HEK293T (cell line): ENCODE measurements at regions not wholly inside any gene's neighbourhood (a gene's known extent, or its start where the extent isn't known, plus 50 kb on each side); places are given as distances from the start of the nearest gene placed in this dataset.

Source experiments
- CTCF ChIA-PET: fragments of 350-600 bp; formaldehyde crosslinking; extraction: SDS; loops from one replicate; lab custom pipeline; 2021; ENCODE audit warnings: antibody characterized with exemption, inconsistent platforms; lab: Yijun Ruan, JAX
- POLR2A ChIA-PET: fragments of 350-600 bp; formaldehyde crosslinking; extraction: SDS; loops from one replicate; lab custom pipeline; 2020; ENCODE audit warnings: antibody characterized with exemption, inconsistent platforms; lab: Yijun Ruan, JAX
- DNase-seq: peaks from one replicate; pipeline ENCODE4 v3.0.0; 2012; ENCODE audit warnings: mixed read lengths; ENCODE audit errors: extremely low spot score
- ARNT ChIP-seq: fragments of 450-650 bp; IDR thresholded peaks from 2 replicates; pipeline ENCODE4 v1.6.1; 2017; ENCODE audit warnings: mild to moderate bottlenecking
- BHLHE40 ChIP-seq: fragments of 450-650 bp; IDR thresholded peaks from 2 replicates; pipeline ENCODE4 v1.6.1; 2016; ENCODE audit warnings: mild to moderate bottlenecking, moderate library complexity, borderline replicate concordance
- CTBP1 ChIP-seq: fragments of 450-650 bp; IDR thresholded peaks from 2 replicates; pipeline ENCODE4 v1.6.1; 2016; ENCODE audit warnings: borderline replicate concordance
- ELF4 ChIP-seq: fragments of 450-650 bp; IDR thresholded peaks from 2 replicates; pipeline ENCODE4 v1.6.1; 2017; ENCODE audit warnings: antibody characterized with exemption
- FOXA1 ChIP-seq: fragments of 450-650 bp; IDR thresholded peaks from 2 replicates; pipeline ENCODE4 v1.6.1; 2016; ENCODE audit warnings: mild to moderate bottlenecking
- FOXK2 ChIP-seq: fragments of 450-650 bp; IDR thresholded peaks from 2 replicates; pipeline ENCODE4 v1.6.1; 2016; ENCODE audit warnings: mild to moderate bottlenecking
- FOXM1 ChIP-seq: fragments of 450-650 bp; IDR thresholded peaks from 2 replicates; pipeline ENCODE4 v1.6.1; 2017; ENCODE audit warnings: mild to moderate bottlenecking, borderline replicate concordance
- HDGF ChIP-seq: fragments of 450-650 bp; IDR thresholded peaks from 2 replicates; pipeline ENCODE4 v1.6.1; 2017; ENCODE audit warnings: antibody characterized with exemption, borderline replicate concordance
- L3MBTL2 ChIP-seq: fragments of 450-650 bp; conservative IDR thresholded peaks from 2 replicates; pipeline ENCODE4 v1.6.1; 2016; ENCODE audit warnings: mild to moderate bottlenecking
- LEF1 ChIP-seq: fragments of 450-650 bp; IDR thresholded peaks from 2 replicates; pipeline ENCODE4 v1.6.1; 2017; ENCODE audit warnings: mild to moderate bottlenecking, borderline replicate concordance
- NFRKB ChIP-seq: fragments of 450-650 bp; IDR thresholded peaks from 2 replicates; pipeline ENCODE4 v1.6.1; 2016; ENCODE audit warnings: mild to moderate bottlenecking, moderate library complexity
- SP1 ChIP-seq: fragments of 450-650 bp; IDR thresholded peaks from 2 replicates; pipeline ENCODE4 v1.6.1; 2017
- SUZ12 ChIP-seq: fragments of 450-650 bp; IDR thresholded peaks from 2 replicates; pipeline ENCODE4 v1.6.1; 2016; ENCODE audit warnings: mild to moderate bottlenecking
- TARDBP ChIP-seq: fragments of 450-650 bp; IDR thresholded peaks from 2 replicates; pipeline ENCODE4 v1.6.1; 2016
- ZNF384 ChIP-seq: fragments of 450-650 bp; IDR thresholded peaks from 2 replicates; pipeline ENCODE4 v1.6.1; 2016
- TF ChIP-seq, protein P1 (sequence below): fragments of 450-650 bp; IDR thresholded peaks from 2 replicates; pipeline ENCODE4 v1.6.1; 2016

DNA sequence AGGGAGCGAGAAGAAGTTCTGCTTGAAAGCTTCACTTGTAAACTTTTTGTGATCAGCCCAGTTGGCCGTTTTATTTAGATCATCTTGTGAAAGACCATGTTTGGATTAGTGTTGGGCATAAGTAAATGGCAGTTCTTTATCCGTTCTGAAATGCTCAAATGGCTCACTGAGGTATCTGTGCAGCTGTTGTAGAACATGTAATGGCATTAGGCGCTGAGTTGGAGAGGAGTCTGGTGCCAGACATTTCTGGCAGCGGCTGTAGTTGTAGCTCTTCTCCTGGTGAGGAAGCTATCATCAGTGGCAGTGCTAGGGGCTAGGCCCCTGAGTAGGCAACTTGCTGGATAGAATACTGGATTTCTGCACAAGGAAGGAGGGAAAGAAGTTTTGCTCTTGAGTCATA lies 321.6 kb downstream of the LMO4 start:
- POLR2A ChIA-PET: no interaction called here
- CTCF ChIA-PET: no interaction called here
- TF ChIP-seq FOXA1 (no peak), LEF1 (no peak), SUZ12 (no peak), HDGF (no peak), TARDBP (no peak), L3MBTL2 (no peak), CTBP1 (no peak), FOXM1 (no peak), SP1 (no peak), ZNF384 (no peak), FOXK2 (no peak), ARNT (no peak), NFRKB (no peak), BHLHE40 (no peak), ELF4 (no peak)
- TF ChIP-seq, protein P1, sequence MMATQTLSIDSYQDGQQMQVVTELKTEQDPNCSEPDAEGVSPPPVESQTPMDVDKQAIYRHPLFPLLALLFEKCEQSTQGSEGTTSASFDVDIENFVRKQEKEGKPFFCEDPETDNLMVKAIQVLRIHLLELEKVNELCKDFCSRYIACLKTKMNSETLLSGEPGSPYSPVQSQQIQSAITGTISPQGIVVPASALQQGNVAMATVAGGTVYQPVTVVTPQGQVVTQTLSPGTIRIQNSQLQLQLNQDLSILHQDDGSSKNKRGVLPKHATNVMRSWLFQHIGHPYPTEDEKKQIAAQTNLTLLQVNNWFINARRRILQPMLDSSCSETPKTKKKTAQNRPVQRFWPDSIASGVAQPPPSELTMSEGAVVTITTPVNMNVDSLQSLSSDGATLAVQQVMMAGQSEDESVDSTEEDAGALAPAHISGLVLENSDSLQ: no peak
- DNase-seq: no peak

DNA sequence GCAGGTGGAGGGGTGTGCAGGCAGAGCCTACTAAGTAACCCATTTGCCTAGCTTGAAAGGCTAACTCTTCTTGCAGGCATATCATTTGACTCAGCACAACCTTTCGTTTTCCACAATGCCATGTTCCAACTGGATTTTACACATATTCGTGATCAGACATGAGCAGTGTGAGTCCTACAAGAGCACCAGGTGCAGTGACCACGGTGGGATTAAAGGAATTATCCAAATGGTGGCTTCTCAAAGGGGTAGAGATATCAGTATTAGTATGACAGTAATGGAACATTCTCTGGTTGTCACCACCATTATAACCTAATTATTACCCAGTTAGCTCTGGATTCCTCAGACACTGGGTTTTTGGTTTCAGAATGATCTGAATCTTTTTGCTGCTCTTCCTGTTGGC lies 323.5 kb downstream of the LMO4 start:
- POLR2A ChIA-PET: no interaction called here
- no peak for DNase-seq
- TF ChIP-seq ARNT (no peak), LEF1 (no peak), CTBP1 (no peak), TARDBP (no peak), L3MBTL2 (no peak), HDGF (no peak), SUZ12 (no peak), SP1 (no peak)
- CTCF ChIA-PET: no interaction called here

DNA sequence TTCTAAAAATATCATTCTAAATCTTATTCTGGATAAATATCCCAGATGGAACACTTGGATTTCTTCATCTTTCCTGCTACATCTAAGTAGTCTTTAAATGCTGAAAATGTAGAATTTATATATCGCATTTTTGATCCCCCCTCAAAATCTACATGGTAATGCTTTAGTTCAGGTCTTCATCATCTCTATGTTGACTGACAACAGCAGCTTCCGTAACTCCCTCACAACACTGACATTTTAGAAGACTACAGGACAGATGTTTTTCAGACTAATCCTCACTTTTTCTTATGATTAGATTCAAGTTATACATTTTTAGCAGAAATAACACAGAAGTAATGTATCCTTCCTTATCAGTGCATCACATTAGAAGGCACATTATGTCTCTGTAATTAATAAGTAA lies 336.5 kb downstream of the LMO4 start:
- ChIA-PET POLR2A (no interaction called here), CTCF (no interaction called here)
- TF ChIP-seq LEF1: no peak
- TF ChIP-seq, protein P1: no peak
- TF ChIP-seq SUZ12: no peak
- TF ChIP-seq L3MBTL2: no peak
- no peak for TF ChIP-seq ARNT
- TF ChIP-seq SP1: no peak
- no peak for TF ChIP-seq ZNF384
- no peak for TF ChIP-seq ELF4
- no peak for TF ChIP-seq NFRKB
- TF ChIP-seq CTBP1: no peak
- TF ChIP-seq FOXK2: no peak
- TF ChIP-seq FOXM1: no peak
- no peak for TF ChIP-seq FOXA1
- no peak for TF ChIP-seq HDGF
- no peak for TF ChIP-seq BHLHE40
- TF ChIP-seq TARDBP: no peak
- no peak for DNase-seq

DNA sequence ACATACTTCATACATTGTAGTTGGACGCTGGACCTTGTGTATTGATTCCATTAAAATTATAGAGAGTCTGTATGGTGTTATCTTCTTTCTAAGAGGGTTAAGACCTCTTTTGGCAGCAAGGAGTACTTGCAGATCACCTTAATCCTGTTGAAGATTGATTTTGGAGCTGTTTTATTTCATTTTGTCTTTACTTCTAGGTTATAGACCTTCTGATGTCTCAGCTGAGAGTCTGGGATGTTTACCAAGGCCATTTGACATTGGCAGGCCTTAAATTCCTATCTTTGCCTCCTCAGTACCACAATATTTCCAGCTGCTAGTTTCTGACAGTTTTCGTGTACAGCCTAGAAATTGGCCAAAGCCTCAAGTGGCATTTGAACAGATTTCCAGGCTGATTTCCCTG lies 338.0 kb downstream of the LMO4 start:
- no peak for DNase-seq
- TF ChIP-seq CTBP1: no peak
- TF ChIP-seq TARDBP: no peak
- TF ChIP-seq FOXK2: no peak
- TF ChIP-seq HDGF: no peak
- no peak for TF ChIP-seq NFRKB
- no peak for TF ChIP-seq L3MBTL2
- TF ChIP-seq LEF1: no peak
- TF ChIP-seq, protein P1: no peak
- TF ChIP-seq ELF4: no peak
- no peak for TF ChIP-seq FOXA1
- no peak for TF ChIP-seq ARNT
- TF ChIP-seq FOXM1: no peak
- TF ChIP-seq SP1: no peak
- no peak for TF ChIP-seq BHLHE40
- no peak for TF ChIP-seq SUZ12
- ChIA-PET POLR2A (no interaction called here), CTCF (interaction anchor here (0.7 kb wide), 1 partner anchor 148 kb away, joined by 3 read pairs; no protein-coding TSS in a partner anchor)

DNA sequence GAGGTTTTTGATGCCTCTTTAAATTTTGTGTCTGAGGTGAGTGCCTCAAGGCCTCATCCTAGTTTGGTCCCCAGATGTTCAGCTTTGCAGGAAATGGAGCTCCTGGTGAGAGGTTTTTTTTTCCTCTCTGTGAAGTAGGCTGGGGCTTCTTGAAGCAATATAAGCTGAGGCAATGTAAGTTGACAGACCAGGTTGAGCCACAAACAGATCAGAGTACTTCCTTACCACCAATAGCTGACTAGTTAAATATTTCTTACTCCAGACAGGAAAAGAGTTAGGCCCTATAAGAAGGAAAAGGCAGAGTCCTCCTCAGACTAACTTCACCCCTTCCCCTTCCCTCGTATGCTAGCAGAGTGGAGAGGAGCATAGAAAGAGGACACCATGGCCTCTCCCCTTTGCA lies 341.0 kb downstream of the LMO4 start:
- POLR2A ChIA-PET: no interaction called here
- DNase-seq: no peak
- TF ChIP-seq ZNF384: no peak
- no peak for TF ChIP-seq TARDBP
- TF ChIP-seq SUZ12: no peak
- no peak for TF ChIP-seq CTBP1
- no peak for TF ChIP-seq FOXM1
- TF ChIP-seq NFRKB: no peak
- TF ChIP-seq SP1: no peak
- no peak for TF ChIP-seq ARNT
- TF ChIP-seq ELF4: no peak
- no peak for TF ChIP-seq HDGF
- no peak for TF ChIP-seq LEF1
- TF ChIP-seq L3MBTL2: no peak
- no peak for TF ChIP-seq BHLHE40
- TF ChIP-seq, protein P1: no peak
- TF ChIP-seq FOXA1: no peak
- TF ChIP-seq FOXK2: no peak
- CTCF ChIA-PET: no interaction called here

- DNase-seq: no peak
- CTCF ChIA-PET: interaction anchor here (0.5 kb wide), 1 partner anchor 11 kb away, joined by 3 read pairs; no protein-coding TSS in a partner anchor
- TF ChIP-seq FOXA1: no peak
- no peak for TF ChIP-seq LEF1
- TF ChIP-seq L3MBTL2: no peak
- TF ChIP-seq BHLHE40: no peak
- no peak for TF ChIP-seq ZNF384
- TF ChIP-seq TARDBP: no peak
- no peak for TF ChIP-seq NFRKB
- no peak for TF ChIP-seq ARNT
- POLR2A ChIA-PET: no interaction called here
Measured at GRCh38 chr1:87673309-87673708, 344.6 kb downstream of the LMO4 start.
